HL-60 (cell line): ENCODE measurements at regions not wholly inside any gene's neighbourhood (a gene's known extent, or its start where the extent isn't known, plus 50 kb on each side); places are given as distances from the start of the nearest gene placed in this dataset.

Experiments used
- DNase-seq, 2 experiments: peaks; one replicate each; pipeline ENCODE4 v3.0.0-alpha.2; 2010 to 2020; ENCODE audit warnings: low read depth in 1 of 2, low spot score in 1 of 2
- H3K27ac ChIP-seq: fragments of 250-450 bp; sonication (Bioruptor Pico); replicated peaks from 2 replicates; pipeline ENCODE4 v1.5.1; 2020; ENCODE audit warnings: mild to moderate bottlenecking, moderate library complexity
- H3K27me3 ChIP-seq: fragments of 250-450 bp; sonication (Bioruptor Pico); 2 replicates; pipeline ENCODE4 v1.5.1; 2021; ENCODE audit warnings: mild to moderate bottlenecking, moderate library complexity; ENCODE audit not compliant: insufficient read depth, poor library complexity, severe bottlenecking
- H3K4me3 ChIP-seq: replicated peaks from 2 replicates; pipeline ENCODE4 v1.5.1; 2011; ENCODE audit warnings: mild to moderate bottlenecking, control low read depth, low read length; ENCODE audit not compliant: insufficient read depth
- GABPA ChIP-seq: IDR thresholded peaks from 2 replicates; pipeline ENCODE4 v1.6.1; 2012; ENCODE audit warnings: low read depth
- POLR2AphosphoS5 ChIP-seq: IDR thresholded peaks from 2 replicates; pipeline ENCODE4 v1.6.1; 2012; ENCODE audit warnings: low read depth
- SPI1 ChIP-seq: IDR thresholded peaks from 2 replicates; pipeline ENCODE4 v1.6.1; 2012; ENCODE audit warnings: low read depth, mild to moderate bottlenecking, borderline replicate concordance
- TF ChIP-seq, protein P1 (sequence below): IDR thresholded peaks from 2 replicates; pipeline ENCODE4 v1.6.1; 2012; ENCODE audit warnings: low read depth; ENCODE audit not compliant: insufficient replicate concordance
- TF ChIP-seq, protein P2 (sequence below): IDR thresholded peaks from one replicate; pipeline ENCODE4 v1.5.1; 2011; ENCODE audit warnings: low read length, control low read depth, inconsistent platforms; ENCODE audit not compliant: insufficient read depth

GRCh38 chr2:8234757-8235374 is 447.0 kb upstream of the ID2 start:
- peak overlapping the region; percentile 13; the same call in 1 of the 2 replicates for H3K27ac ChIP-seq
- no peaks in the 10 kb centered on the region for H3K27me3 ChIP-seq
- no peak for DNase-seq
- H3K4me3 ChIP-seq: no peak overlapping the region
- TF ChIP-seq POLR2AphosphoS5: no peak
- TF ChIP-seq, protein P1, sequence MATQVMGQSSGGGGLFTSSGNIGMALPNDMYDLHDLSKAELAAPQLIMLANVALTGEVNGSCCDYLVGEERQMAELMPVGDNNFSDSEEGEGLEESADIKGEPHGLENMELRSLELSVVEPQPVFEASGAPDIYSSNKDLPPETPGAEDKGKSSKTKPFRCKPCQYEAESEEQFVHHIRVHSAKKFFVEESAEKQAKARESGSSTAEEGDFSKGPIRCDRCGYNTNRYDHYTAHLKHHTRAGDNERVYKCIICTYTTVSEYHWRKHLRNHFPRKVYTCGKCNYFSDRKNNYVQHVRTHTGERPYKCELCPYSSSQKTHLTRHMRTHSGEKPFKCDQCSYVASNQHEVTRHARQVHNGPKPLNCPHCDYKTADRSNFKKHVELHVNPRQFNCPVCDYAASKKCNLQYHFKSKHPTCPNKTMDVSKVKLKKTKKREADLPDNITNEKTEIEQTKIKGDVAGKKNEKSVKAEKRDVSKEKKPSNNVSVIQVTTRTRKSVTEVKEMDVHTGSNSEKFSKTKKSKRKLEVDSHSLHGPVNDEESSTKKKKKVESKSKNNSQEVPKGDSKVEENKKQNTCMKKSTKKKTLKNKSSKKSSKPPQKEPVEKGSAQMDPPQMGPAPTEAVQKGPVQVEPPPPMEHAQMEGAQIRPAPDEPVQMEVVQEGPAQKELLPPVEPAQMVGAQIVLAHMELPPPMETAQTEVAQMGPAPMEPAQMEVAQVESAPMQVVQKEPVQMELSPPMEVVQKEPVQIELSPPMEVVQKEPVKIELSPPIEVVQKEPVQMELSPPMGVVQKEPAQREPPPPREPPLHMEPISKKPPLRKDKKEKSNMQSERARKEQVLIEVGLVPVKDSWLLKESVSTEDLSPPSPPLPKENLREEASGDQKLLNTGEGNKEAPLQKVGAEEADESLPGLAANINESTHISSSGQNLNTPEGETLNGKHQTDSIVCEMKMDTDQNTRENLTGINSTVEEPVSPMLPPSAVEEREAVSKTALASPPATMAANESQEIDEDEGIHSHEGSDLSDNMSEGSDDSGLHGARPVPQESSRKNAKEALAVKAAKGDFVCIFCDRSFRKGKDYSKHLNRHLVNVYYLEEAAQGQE: no peak
- TF ChIP-seq SPI1: no peak
- TF ChIP-seq GABPA: no peak
- TF ChIP-seq, protein P2, sequence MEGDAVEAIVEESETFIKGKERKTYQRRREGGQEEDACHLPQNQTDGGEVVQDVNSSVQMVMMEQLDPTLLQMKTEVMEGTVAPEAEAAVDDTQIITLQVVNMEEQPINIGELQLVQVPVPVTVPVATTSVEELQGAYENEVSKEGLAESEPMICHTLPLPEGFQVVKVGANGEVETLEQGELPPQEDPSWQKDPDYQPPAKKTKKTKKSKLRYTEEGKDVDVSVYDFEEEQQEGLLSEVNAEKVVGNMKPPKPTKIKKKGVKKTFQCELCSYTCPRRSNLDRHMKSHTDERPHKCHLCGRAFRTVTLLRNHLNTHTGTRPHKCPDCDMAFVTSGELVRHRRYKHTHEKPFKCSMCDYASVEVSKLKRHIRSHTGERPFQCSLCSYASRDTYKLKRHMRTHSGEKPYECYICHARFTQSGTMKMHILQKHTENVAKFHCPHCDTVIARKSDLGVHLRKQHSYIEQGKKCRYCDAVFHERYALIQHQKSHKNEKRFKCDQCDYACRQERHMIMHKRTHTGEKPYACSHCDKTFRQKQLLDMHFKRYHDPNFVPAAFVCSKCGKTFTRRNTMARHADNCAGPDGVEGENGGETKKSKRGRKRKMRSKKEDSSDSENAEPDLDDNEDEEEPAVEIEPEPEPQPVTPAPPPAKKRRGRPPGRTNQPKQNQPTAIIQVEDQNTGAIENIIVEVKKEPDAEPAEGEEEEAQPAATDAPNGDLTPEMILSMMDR: no peak

- H3K4me3 ChIP-seq: no peak overlapping the region
- no peak overlapping the region for H3K27ac ChIP-seq
- DNase-seq: no peak
- H3K27me3 ChIP-seq: no peaks in the 10 kb centered on the region
- TF ChIP-seq, protein P1: no peak
- TF ChIP-seq POLR2AphosphoS5 (no peak), GABPA (no peak), SPI1 (no peak)
- TF ChIP-seq, protein P2: no peak
Observed at GRCh38 chr2:8235419-8235818, 446.4 kb upstream of the ID2 start.

- no peak for DNase-seq
- H3K27me3 ChIP-seq: no peaks in the 10 kb centered on the region
Observed at GRCh38 chr2:8236391-8236790, 445.5 kb upstream of the ID2 start.

More at GRCh38 chr2:8236391-8236790, 445.5 kb upstream of the ID2 start:
- H3K4me3 ChIP-seq: no peak overlapping the region
- TF ChIP-seq GABPA (no peak), POLR2AphosphoS5 (no peak), SPI1 (no peak)
- TF ChIP-seq, protein P2: no peak
- TF ChIP-seq, protein P1: no peak
- no peak overlapping the region for H3K27ac ChIP-seq
